ENCODE measurements at regions not wholly inside any gene's neighbourhood (a gene's known extent, or its start where the extent isn't known, plus 50 kb on each side); places are given as distances from the start of the nearest gene placed in this dataset.

GRCh38 chr9:16341177-16341576 lies 529.3 kb downstream of the BNC2 start:
- DNase-seq, result no peak
- no peaks in the 10 kb centered on the region for H3K79me2 ChIP-seq (ENCODE audit: insufficient read depth, low read length)
- no peak overlapping the region for H3K4me2 ChIP-seq (ENCODE audit: insufficient read depth, low read length)
- H3K9ac ChIP-seq (ENCODE audit: low read depth, low read length), result no peak overlapping the region
- no peak for TF ChIP-seq EZH2 (IDR thresholded peaks at IDR 0.05; ENCODE audit: borderline replicate concordance, low read depth, low read length, severe bottlenecking)
- no peak for ATAC-seq (ENCODE audit: insufficient read depth, low read depth)
- no peaks in the 10 kb centered on the region for H3K36me3 ChIP-seq (ENCODE audit: insufficient read depth, low read length)
- no peaks in the 10 kb centered on the region for H3K9me3 ChIP-seq (ENCODE audit: insufficient read depth, low read length, severe bottlenecking)
- H4K20me1 ChIP-seq (ENCODE audit: insufficient read depth, low read length), result no peaks in the 10 kb centered on the region
- no peak overlapping the region for H2AFZ ChIP-seq (ENCODE audit: low read depth, low read length)
- H3K4me1 ChIP-seq (ENCODE audit: insufficient read depth, low read length), result no peaks in the 10 kb centered on the region
- H3K4me3 ChIP-seq (ENCODE audit: low read depth in 1 of 2, low read length in 2 of 2), result no peak overlapping the region
- H3K27ac ChIP-seq (ENCODE audit: low read length), result no peak overlapping the region
- H3K27me3 ChIP-seq (ENCODE audit: insufficient read depth, low read length, poor library complexity), result no peaks in the 10 kb centered on the region

GRCh38 chr9:16342246-16343020 lies 528.0 kb downstream of the BNC2 start:
- H3K9ac ChIP-seq (ENCODE audit: low read depth, low read length), result no peak overlapping the region
- H4K20me1 ChIP-seq (ENCODE audit: insufficient read depth, low read length), result no peaks in the 10 kb centered on the region
- H2AFZ ChIP-seq (ENCODE audit: low read depth, low read length), result no peak overlapping the region
- H3K9me3 ChIP-seq (ENCODE audit: insufficient read depth, low read length, severe bottlenecking), result no peaks in the 10 kb centered on the region
- H3K27me3 ChIP-seq (ENCODE audit: insufficient read depth, low read length, poor library complexity), result no peaks in the 10 kb centered on the region
- H3K79me2 ChIP-seq (ENCODE audit: insufficient read depth, low read length), result no peaks in the 10 kb centered on the region
- H3K4me2 ChIP-seq (ENCODE audit: insufficient read depth, low read length), result no peak overlapping the region
- DNase-seq (no peak), ATAC-seq (ENCODE audit: insufficient read depth, low read depth) (no peak)
- no peaks in the 10 kb centered on the region for H3K36me3 ChIP-seq (ENCODE audit: insufficient read depth, low read length)
- TF ChIP-seq CTCF (IDR thresholded peaks at IDR 0.05; ENCODE audit: borderline replicate concordance, extremely low read depth, low read length, poor library complexity, severe bottlenecking), result no peak
- no peak for TF ChIP-seq EZH2 (IDR thresholded peaks at IDR 0.05; ENCODE audit: borderline replicate concordance, low read depth, low read length, severe bottlenecking)
- H3K4me3 ChIP-seq (ENCODE audit: low read depth in 1 of 2, low read length in 2 of 2), result no peak overlapping the region
- H3K4me1 ChIP-seq (ENCODE audit: insufficient read depth, low read length), result no peaks in the 10 kb centered on the region
- no peak overlapping the region for H3K27ac ChIP-seq (ENCODE audit: low read length)

- no peak overlapping the region for H3K9ac ChIP-seq (ENCODE audit: low read depth, low read length)
- peaks cover 1% of the 10 kb centered on the region; the same call in 1 of the 2 replicates for H3K4me1 ChIP-seq (ENCODE audit: insufficient read depth, low read length)
- no peaks in the 10 kb centered on the region for H3K36me3 ChIP-seq (ENCODE audit: insufficient read depth, low read length)
- no peaks in the 10 kb centered on the region for H3K79me2 ChIP-seq (ENCODE audit: insufficient read depth, low read length)
- TF ChIP-seq EZH2 (IDR thresholded peaks at IDR 0.05; ENCODE audit: borderline replicate concordance, low read depth, low read length, severe bottlenecking), result no peak
- TF ChIP-seq CTCF (IDR thresholded peaks at IDR 0.05; ENCODE audit: borderline replicate concordance, extremely low read depth, low read length, poor library complexity, severe bottlenecking), result no peak
- H3K9me3 ChIP-seq (ENCODE audit: insufficient read depth, low read length, severe bottlenecking), result no peaks in the 10 kb centered on the region
- no peak overlapping the region for H3K27ac ChIP-seq (ENCODE audit: low read length)
- no peak overlapping the region for H3K4me3 ChIP-seq (ENCODE audit: low read depth in 1 of 2, low read length in 2 of 2)
- H2AFZ ChIP-seq (ENCODE audit: low read depth, low read length), result no peak overlapping the region
- H3K4me2 ChIP-seq (ENCODE audit: insufficient read depth, low read length), result no peak overlapping the region
- no peaks in the 10 kb centered on the region for H3K27me3 ChIP-seq (ENCODE audit: insufficient read depth, low read length, poor library complexity)
- no peak for ATAC-seq (ENCODE audit: insufficient read depth, low read depth)
- no peak for DNase-seq
- no peaks in the 10 kb centered on the region for H4K20me1 ChIP-seq (ENCODE audit: insufficient read depth, low read length)
Measured at GRCh38 chr9:16343249-16344237, 526.9 kb downstream of the BNC2 start.

GRCh38 chr9:16344343-16344742 lies 526.1 kb downstream of the BNC2 start:
- Histone ChIP-seq H3K4me1 (ENCODE audit: insufficient read depth, low read length) (peaks cover 7% of the 10 kb centered on the region; the same call in 1 of the 2 replicates), H3K4me2 (ENCODE audit: insufficient read depth, low read length) (no peak overlapping the region), H3K4me3 (ENCODE audit: low read depth in 1 of 2, low read length in 2 of 2) (no peak overlapping the region), H2AFZ (ENCODE audit: low read depth, low read length) (no peak overlapping the region), H3K9me3 (ENCODE audit: insufficient read depth, low read length, severe bottlenecking) (no peaks in the 10 kb centered on the region), H4K20me1 (ENCODE audit: insufficient read depth, low read length) (no peaks in the 10 kb centered on the region), H3K79me2 (ENCODE audit: insufficient read depth, low read length) (no peaks in the 10 kb centered on the region), H3K36me3 (ENCODE audit: insufficient read depth, low read length) (no peaks in the 10 kb centered on the region), H3K27ac (ENCODE audit: low read length) (no peak overlapping the region), H3K27me3 (ENCODE audit: insufficient read depth, low read length, poor library complexity) (no peaks in the 10 kb centered on the region), H3K9ac (ENCODE audit: low read depth, low read length) (no peak overlapping the region)
- ATAC-seq (ENCODE audit: insufficient read depth, low read depth), result no peak
- no peak for DNase-seq
- TF ChIP-seq EZH2 (IDR thresholded peaks at IDR 0.05; ENCODE audit: borderline replicate concordance, low read depth, low read length, severe bottlenecking) (no peak), CTCF (IDR thresholded peaks at IDR 0.05; ENCODE audit: borderline replicate concordance, extremely low read depth, low read length, poor library complexity, severe bottlenecking) (no peak)

Data from DND-41 (cell line).